ENCODE measurements at regions not wholly inside any gene's neighbourhood (a gene's known extent, or its start where the extent isn't known, plus 50 kb on each side); places are given as distances from the start of the nearest gene placed in this dataset.

DNA sequence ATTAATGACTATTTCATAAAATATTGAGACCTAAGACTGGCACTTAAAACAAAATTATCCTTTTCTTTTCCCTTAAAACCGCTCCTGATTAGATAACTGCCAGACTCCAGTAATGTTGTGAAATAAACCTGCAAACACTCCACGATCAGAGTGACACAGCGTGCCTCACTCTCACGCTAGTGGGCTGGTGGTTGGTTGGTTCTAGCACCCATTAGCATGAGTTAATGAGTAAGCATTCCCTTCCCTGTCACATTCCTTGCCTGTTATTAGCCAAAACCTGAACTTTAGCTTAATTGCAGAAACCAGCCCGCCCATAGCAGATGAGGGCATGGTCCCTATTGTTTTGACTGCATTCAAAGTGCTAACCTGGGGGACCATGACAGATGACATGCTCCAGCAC is 193.4 kb downstream of the CD83 start:
- TF ChIP-seq ZNF560 (tag by site-specific recombination; IDR thresholded peaks at IDR 0.05; ENCODE audit: borderline replicate concordance) (no peak), MYNN (tag by site-specific recombination; IDR thresholded peaks at IDR 0.05; ENCODE audit: borderline replicate concordance) (no peak), ZNF623 (tag by site-specific recombination; IDR thresholded peaks at IDR 0.05) (no peak), ZNF664 (tag by site-specific recombination; IDR thresholded peaks at IDR 0.05) (no peak), ZNF501 (tag by site-specific recombination; IDR thresholded peaks at IDR 0.05) (no peak), OVOL3 (tag by site-specific recombination; IDR thresholded peaks at IDR 0.05) (no peak), ZNF24 (tag by site-specific recombination; IDR thresholded peaks at IDR 0.05) (no peak), ZNF184 (tag by site-specific recombination; IDR thresholded peaks at IDR 0.05) (no peak)
- TF ChIP-seq, protein P1, sequence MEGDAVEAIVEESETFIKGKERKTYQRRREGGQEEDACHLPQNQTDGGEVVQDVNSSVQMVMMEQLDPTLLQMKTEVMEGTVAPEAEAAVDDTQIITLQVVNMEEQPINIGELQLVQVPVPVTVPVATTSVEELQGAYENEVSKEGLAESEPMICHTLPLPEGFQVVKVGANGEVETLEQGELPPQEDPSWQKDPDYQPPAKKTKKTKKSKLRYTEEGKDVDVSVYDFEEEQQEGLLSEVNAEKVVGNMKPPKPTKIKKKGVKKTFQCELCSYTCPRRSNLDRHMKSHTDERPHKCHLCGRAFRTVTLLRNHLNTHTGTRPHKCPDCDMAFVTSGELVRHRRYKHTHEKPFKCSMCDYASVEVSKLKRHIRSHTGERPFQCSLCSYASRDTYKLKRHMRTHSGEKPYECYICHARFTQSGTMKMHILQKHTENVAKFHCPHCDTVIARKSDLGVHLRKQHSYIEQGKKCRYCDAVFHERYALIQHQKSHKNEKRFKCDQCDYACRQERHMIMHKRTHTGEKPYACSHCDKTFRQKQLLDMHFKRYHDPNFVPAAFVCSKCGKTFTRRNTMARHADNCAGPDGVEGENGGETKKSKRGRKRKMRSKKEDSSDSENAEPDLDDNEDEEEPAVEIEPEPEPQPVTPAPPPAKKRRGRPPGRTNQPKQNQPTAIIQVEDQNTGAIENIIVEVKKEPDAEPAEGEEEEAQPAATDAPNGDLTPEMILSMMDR (tag by site-specific recombination; IDR thresholded peaks at IDR 0.05), result no peak
- TF ChIP-seq, protein P2, sequence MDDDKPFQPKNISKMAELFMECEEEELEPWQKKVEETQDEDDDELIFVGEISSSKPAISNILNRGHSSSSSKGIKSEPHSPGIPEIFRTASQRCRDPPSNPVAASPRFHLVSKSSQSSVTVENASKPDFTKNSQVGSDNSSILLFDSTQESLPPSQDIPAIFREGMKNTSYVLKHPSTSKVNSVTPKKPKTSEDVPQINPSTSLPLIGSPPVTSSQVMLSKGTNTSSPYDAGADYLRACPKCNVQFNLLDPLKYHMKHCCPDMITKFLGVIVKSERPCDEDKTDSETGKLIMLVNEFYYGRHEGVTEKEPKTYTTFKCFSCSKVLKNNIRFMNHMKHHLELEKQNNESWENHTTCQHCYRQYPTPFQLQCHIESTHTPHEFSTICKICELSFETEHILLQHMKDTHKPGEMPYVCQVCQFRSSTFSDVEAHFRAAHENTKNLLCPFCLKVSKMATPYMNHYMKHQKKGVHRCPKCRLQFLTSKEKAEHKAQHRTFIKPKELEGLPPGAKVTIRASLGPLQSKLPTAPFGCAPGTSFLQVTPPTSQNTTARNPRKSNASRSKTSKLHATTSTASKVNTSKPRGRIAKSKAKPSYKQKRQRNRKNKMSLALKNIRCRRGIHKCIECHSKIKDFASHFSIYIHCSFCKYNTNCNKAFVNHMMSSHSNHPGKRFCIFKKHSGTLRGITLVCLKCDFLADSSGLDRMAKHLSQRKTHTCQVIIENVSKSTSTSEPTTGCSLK (tag by site-specific recombination; IDR thresholded peaks at IDR 0.05), result no peak
- TF ChIP-seq, protein P3, sequence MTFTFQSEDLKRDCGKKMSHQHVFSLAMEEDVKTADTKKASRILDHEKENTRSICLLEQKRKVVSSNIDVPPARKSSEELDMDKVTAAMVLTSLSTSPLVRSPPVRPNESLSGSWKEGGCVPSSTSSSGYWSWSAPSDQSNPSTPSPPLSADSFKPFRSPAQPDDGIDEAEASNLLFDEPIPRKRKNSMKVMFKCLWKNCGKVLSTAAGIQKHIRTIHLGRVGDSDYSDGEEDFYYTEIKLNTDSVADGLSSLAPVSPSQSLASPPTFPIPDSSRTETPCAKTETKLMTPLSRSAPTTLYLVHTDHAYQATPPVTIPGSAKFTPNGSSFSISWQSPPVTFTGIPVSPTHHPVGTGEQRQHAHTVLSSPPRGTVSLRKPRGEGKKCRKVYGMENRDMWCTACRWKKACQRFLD (tag by site-specific recombination; IDR thresholded peaks at IDR 0.05), result no peak
- TF ChIP-seq, protein P4, sequence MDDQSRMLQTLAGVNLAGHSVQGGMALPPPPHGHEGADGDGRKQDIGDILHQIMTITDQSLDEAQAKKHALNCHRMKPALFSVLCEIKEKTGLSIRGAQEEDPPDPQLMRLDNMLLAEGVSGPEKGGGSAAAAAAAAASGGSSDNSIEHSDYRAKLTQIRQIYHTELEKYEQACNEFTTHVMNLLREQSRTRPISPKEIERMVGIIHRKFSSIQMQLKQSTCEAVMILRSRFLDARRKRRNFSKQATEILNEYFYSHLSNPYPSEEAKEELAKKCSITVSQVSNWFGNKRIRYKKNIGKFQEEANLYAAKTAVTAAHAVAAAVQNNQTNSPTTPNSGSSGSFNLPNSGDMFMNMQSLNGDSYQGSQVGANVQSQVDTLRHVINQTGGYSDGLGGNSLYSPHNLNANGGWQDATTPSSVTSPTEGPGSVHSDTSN (CRISPR knock-in tag; IDR thresholded peaks at IDR 0.05), result no peak
- TF ChIP-seq, protein P5, sequence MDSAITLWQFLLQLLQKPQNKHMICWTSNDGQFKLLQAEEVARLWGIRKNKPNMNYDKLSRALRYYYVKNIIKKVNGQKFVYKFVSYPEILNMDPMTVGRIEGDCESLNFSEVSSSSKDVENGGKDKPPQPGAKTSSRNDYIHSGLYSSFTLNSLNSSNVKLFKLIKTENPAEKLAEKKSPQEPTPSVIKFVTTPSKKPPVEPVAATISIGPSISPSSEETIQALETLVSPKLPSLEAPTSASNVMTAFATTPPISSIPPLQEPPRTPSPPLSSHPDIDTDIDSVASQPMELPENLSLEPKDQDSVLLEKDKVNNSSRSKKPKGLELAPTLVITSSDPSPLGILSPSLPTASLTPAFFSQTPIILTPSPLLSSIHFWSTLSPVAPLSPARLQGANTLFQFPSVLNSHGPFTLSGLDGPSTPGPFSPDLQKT (IDR thresholded peaks at IDR 0.05; ENCODE audit: borderline replicate concordance, low read depth, low read length), result no peak
